GM12865 (cell line): ENCODE measurements at regions not wholly inside any gene's neighbourhood (a gene's known extent, or its start where the extent isn't known, plus 50 kb on each side); places are given as distances from the start of the nearest gene placed in this dataset.

ENCODE experiments used
- DNase-seq: peaks from one replicate; pipeline ENCODE4 v3.0.0; 2010; ENCODE audit warnings: low read depth
- H3K4me3 ChIP-seq: 2 replicates; pipeline ENCODE4 v1.5.1; 2011; ENCODE audit warnings: mild to moderate bottlenecking, low read depth, low read length, control low read depth
- TF ChIP-seq, protein P1 (sequence below): IDR thresholded peaks from 2 replicates; pipeline ENCODE4 v1.5.1; 2011; ENCODE audit warnings: low read length, control low read depth, low read depth, inconsistent platforms; ENCODE audit not compliant: insufficient read depth; ENCODE audit errors: missing control alignments

DNA sequence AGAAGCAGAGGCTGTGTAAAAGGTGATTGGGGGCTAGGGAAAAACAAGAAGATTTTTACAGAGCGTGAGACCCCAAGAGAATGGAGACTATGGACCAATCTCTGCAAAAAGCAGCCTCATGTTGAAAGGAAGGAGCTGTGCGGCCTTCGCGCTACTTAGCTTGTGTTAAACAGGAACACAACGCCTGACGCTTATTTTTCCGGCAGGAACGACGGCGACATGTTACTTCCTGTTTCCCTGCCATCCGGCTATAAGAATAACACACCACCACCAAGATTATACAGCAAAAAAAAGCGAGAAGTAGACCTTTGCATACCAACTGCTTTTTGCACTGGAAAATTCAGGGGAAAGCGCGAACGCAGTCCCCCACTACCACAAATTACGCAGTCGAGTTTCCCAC, 272.7 kb downstream of the FAM72C start:
- no peak overlapping the region for H3K4me3 ChIP-seq
- TF ChIP-seq, protein P1, sequence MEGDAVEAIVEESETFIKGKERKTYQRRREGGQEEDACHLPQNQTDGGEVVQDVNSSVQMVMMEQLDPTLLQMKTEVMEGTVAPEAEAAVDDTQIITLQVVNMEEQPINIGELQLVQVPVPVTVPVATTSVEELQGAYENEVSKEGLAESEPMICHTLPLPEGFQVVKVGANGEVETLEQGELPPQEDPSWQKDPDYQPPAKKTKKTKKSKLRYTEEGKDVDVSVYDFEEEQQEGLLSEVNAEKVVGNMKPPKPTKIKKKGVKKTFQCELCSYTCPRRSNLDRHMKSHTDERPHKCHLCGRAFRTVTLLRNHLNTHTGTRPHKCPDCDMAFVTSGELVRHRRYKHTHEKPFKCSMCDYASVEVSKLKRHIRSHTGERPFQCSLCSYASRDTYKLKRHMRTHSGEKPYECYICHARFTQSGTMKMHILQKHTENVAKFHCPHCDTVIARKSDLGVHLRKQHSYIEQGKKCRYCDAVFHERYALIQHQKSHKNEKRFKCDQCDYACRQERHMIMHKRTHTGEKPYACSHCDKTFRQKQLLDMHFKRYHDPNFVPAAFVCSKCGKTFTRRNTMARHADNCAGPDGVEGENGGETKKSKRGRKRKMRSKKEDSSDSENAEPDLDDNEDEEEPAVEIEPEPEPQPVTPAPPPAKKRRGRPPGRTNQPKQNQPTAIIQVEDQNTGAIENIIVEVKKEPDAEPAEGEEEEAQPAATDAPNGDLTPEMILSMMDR, result no peak
- DNase-seq, result no peak

DNA sequence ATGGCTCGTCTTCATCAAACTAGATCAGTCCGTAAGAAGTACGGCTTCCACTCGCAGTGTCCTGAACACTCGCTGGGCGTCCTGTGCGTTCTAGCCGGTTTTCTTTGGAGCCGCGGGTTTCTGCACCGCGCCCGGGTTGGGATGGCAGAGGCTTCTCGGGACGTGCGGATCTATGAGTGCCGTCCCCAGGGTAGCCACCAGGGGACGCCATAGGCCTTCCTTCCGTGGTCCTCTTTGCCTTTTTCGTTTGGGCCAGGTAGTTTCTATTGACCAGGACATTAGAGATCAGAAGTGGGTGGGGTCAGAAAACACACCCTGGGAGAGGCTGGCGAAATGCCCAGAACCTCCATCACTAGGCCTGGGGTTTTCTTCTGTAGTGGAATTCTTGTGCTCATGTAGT, 273.8 kb downstream of the FAM72C start:
- H3K4me3 ChIP-seq, result no peak overlapping the region

GRCh38 chr1:143694085-143694484, 277.7 kb downstream of the FAM72C start:
- no peak for DNase-seq
- H3K4me3 ChIP-seq, result no peak overlapping the region
- TF ChIP-seq, protein P1, result no peak

More for the DNA sequence above, 273.8 kb downstream of the FAM72C start:
- TF ChIP-seq, protein P1, result peak; percentile 72
- peak; percentile 33 for DNase-seq

DNA sequence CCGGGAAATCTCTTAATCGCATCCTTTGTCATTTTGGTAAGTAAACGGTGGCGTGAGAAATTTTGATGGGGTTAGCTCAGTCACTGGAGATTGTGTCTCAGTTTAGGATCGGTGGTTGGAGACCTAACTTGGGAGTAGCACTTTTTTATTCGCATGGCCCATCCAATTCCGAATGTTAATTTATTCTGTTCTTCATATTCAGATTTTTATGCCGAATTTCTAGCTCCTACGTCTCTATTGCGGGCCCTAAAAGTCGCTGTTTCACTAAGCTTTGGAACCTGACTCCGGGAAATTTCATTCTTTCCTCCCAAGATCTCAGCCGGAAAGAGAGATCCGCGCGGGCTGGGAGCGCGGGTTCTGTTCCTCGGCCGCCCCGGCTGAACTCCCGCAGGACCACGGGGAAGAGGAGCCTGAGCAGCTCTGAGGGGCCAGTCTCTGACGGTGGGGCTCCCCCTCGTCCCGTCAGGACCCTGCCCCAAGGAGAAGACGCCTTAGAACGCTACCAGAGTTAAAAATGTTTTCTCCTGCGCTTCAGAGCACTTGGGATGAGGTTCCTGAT, 279.7 kb downstream of the FAM72C start:
- no peak for DNase-seq
- TF ChIP-seq, protein P1, result no peak
- no peak overlapping the region for H3K4me3 ChIP-seq

- TF ChIP-seq, protein P1, result no peak
- DNase-seq, result peak; percentile 14
- H3K4me3 ChIP-seq, result no peak overlapping the region
These were observed 280.3 kb downstream of the FAM72C start for GRCh38 chr1:143691400-143691891.

GRCh38 chr1:143689781-143690180, 282.0 kb downstream of the FAM72C start:
- no peak for DNase-seq
- TF ChIP-seq, protein P1, result no peak
- H3K4me3 ChIP-seq, result no peak overlapping the region

DNA sequence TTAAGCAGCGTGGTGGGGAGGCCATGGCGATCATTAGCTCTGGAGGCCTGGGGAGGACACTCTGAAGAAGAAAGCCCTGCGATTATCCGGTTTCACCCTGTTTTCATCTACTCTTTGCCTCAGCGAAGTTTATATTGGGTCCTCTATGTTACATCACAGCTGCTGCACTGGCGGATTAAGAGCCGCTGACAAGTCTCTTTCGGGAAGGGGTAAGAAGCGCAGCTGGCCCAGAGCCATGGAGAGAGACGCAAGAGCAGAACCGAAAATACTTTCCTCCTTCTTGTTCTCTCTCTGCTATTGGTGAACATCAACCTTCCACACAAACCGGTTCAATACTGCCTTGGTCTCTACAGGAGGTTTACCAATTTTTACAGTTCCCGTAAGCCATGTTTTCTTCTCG, 291.5 kb downstream of the FAM72C start:
- DNase-seq, result no peak
- no peak overlapping the region for H3K4me3 ChIP-seq
- TF ChIP-seq, protein P1, result no peak
